GM10266 (cell line): ENCODE measurements at regions not wholly inside any gene's neighbourhood (a gene's known extent, or its start where the extent isn't known, plus 50 kb on each side); places are given as distances from the start of the nearest gene placed in this dataset.

ENCODE experiments used
- DNase-seq: peaks from one replicate; pipeline ENCODE4 v3.0.0; 2012; ENCODE audit errors: extremely low spot score
- TF ChIP-seq, protein P1 (sequence below): IDR thresholded peaks from 2 replicates; pipeline ENCODE4 v1.5.1; 2012; ENCODE audit warnings: mild to moderate bottlenecking, low read depth; ENCODE audit not compliant: control insufficient read depth, insufficient read depth; ENCODE audit errors: missing control alignments

DNA sequence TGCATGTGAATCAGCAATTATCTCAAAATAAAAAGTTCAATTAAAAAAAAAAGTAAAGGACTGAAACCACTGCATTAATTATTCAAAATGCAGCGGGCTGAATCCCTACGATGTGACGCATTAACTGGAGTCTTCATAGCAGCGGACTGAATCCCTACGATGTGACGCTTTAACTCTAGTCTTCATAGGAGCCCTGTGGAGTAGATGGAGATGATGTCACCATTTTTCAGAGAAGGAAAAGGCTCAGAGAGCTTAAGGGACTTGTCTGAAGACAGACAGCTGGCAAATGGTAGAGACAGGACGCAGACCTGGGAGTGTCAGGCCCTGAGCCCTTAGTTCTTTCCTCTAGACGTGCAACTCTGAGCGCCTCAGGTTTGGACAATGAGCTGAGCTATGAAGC, 168.0 kb upstream of the MYL2 start:
- TF ChIP-seq, protein P1, sequence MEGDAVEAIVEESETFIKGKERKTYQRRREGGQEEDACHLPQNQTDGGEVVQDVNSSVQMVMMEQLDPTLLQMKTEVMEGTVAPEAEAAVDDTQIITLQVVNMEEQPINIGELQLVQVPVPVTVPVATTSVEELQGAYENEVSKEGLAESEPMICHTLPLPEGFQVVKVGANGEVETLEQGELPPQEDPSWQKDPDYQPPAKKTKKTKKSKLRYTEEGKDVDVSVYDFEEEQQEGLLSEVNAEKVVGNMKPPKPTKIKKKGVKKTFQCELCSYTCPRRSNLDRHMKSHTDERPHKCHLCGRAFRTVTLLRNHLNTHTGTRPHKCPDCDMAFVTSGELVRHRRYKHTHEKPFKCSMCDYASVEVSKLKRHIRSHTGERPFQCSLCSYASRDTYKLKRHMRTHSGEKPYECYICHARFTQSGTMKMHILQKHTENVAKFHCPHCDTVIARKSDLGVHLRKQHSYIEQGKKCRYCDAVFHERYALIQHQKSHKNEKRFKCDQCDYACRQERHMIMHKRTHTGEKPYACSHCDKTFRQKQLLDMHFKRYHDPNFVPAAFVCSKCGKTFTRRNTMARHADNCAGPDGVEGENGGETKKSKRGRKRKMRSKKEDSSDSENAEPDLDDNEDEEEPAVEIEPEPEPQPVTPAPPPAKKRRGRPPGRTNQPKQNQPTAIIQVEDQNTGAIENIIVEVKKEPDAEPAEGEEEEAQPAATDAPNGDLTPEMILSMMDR: no peak
- no peak for DNase-seq

DNA sequence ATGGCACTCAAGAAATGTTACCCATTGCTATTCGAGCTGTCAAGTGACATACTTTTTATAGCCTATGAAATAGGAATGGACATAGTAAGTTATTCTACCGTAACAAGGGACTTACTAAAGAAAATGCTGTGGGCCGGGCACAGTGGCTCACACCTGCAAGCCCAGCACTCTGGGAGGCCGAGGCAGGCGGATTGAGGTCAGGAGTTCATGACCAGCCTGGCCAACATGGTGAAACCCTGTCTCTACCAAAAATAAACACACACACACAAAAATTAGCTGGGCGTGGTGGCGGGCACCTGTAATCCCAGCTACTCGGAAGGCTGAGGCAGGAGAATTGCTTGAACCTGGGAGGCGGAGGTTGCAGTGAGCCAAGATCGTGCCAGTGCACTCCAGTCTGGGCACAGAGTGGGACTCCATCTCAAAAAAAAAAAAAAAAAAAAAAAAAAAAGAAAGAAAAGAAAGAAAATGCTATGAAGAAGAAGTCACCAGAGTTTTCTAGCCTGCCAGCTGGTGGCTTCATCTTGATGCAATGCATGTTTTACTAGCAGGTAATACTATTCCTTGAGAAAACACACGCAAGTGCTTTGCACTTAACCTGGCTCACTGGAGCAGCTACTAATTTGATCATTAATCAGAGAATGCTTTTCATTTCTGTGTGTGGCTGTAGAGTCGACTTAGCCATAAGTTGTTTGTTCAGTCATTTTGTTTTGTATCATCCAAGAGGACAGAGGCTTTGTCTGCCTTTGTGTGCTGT, 166.7 kb upstream of the MYL2 start:
- TF ChIP-seq, protein P1: no peak
- no peak for DNase-seq

DNA sequence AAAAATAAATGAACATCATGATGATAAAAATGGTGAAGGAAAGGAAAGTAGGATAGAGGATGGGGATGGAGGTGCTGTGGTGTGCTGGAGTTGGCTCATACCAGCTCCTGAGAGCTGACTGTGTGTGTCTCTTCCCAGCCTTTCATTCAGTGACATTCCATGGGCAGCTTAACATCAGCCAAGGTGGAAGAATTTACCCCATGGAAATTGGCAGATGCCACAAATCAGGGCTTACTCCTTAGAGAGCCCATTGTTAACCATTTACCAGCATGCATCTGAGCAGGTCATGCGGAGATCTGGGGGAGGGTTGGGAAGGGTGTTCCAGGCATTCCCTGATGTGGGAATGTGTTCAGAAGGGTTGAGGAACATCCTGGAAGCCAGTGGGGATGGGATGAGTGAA, 164.7 kb upstream of the MYL2 start:
- no peak for DNase-seq
- TF ChIP-seq, protein P1: no peak

DNA sequence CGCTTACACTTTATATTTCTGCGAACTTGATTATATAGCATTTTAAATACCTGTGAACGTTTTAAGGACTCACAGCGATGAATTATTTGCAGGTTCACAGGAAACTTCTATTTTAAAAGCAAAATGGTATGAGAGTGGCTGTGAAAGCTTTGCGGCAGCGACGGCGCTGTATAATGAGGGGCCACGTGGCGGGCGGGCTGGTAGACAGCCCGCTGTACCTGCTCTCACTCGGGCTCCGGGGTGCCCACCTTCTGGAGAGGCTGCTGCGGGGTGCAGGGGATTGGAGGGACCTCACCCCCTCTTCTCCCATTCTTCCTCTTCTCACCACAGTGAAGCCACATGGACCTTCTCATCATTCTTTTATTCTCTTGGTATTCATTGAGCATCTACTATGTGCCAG, 164.2 kb upstream of the MYL2 start:
- TF ChIP-seq, protein P1: no peak
- no peak for DNase-seq

DNA sequence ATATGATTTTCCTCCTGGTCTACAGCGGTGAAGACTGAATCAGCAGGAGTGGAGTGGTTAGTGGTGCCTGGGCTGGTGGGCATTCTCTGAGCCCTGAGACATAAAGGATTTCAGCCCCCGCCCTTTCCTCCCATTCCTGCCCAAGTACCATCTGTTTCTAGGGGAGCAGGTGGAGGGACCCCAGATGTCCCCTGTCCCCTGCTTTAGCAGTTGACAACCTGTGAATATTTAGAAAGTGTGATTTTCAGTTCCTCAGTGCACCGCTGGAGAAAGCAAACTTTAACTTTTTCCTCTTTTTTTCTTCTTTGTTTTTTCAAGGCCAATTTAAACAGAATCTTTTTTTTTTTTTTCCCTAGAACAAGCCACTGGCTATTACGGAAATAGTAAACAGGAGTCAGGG, 163.8 kb upstream of the MYL2 start:
- DNase-seq: no peak
- TF ChIP-seq, protein P1: no peak

DNA sequence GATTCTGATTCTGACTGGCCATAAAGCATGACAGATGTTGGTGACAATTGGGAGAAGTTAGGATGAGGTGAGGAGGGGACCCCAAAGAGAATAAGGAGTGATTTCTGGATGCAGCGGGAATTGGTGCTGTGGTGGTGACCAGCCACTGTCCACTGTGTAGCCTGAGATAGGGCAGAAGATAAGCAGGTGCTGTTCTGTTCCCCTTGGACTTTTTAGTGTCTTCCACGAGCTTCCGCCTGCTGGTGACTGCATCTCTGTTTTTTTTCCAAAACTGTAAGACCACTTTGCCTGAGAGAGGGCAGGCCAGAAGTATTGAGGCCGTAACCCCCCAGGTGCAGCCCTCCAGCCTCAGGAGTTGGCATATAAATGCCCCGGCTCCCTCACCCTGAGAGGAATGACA, 161.2 kb upstream of the MYL2 start:
- DNase-seq: no peak
- TF ChIP-seq, protein P1: no peak

DNA sequence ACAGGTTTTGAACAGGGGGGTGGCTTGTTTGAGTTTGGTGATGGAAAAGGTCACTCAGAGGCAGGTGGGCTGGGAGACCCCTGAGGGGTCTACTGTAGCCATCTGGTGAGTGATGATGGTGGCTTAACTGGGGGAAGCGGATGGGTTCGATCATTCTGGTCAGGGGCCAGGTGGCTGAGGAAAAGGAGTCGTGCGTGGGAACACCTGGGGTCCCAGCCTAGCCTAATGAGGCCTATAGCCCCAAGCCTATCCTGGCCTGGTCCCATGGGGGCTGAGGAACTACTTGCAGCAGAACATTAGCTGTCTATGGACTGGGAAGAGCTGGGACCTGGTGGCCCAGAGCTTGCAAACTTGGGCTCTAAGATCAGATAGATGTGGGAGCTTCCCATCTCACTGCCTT, 158.4 kb upstream of the MYL2 start:
- TF ChIP-seq, protein P1: no peak

More for the DNA sequence above, 158.4 kb upstream of the MYL2 start:
- DNase-seq: no peak
